Neural cell (in vitro differentiated cells): ENCODE measurements at regions not wholly inside any gene's neighbourhood (a gene's known extent, or its start where the extent isn't known, plus 50 kb on each side); places are given as distances from the start of the nearest gene placed in this dataset.

Source experiments
- EP300 ChIP-seq: fragments of 450-650 bp; conservative IDR thresholded peaks from 2 replicates; pipeline ENCODE4 v1.6.1; 2014; ENCODE audit warnings: antibody characterized with exemption, mild to moderate bottlenecking, moderate library complexity; ENCODE audit not compliant: poor library complexity, severe bottlenecking
- EZH2 ChIP-seq: fragments of 200-600, 300-800 bp; shearing (Covaris generic), sonication (generic); IDR thresholded peaks from 2 replicates; pipeline ENCODE4 v1.6.1; 2014; ENCODE audit warnings: antibody characterized with exemption, low read length, borderline replicate concordance, mild to moderate bottlenecking; ENCODE audit not compliant: insufficient read depth, poor library complexity, severe bottlenecking
- MXI1 ChIP-seq: fragments of 450-650 bp; conservative IDR thresholded peaks from 2 replicates; pipeline ENCODE4 v1.6.1; 2014; ENCODE audit warnings: antibody characterized with exemption, mild to moderate bottlenecking; ENCODE audit not compliant: poor library complexity, severe bottlenecking
- POLR2AphosphoS5 ChIP-seq: IDR thresholded peaks from 2 replicates; pipeline ENCODE4 v1.6.1; 2012
- RAD21 ChIP-seq: fragments of 450-650 bp; conservative IDR thresholded peaks from 2 replicates; pipeline ENCODE4 v1.6.1; 2014; ENCODE audit warnings: antibody characterized with exemption, mild to moderate bottlenecking, moderate library complexity
- SMC3 ChIP-seq: fragments of 450-650 bp; conservative IDR thresholded peaks from 2 replicates; pipeline ENCODE4 v1.6.1; 2014; ENCODE audit warnings: antibody characterized with exemption, mild to moderate bottlenecking, moderate library complexity; ENCODE audit not compliant: poor library complexity
- TAF1 ChIP-seq: IDR thresholded peaks from 2 replicates; pipeline ENCODE4 v1.6.1; 2012; ENCODE audit warnings: low read depth
- TF ChIP-seq, protein P1 (sequence below): fragments of 450-650 bp; IDR thresholded peaks from 2 replicates; pipeline ENCODE4 v1.5.1; 2014; ENCODE audit warnings: antibody characterized with exemption, mild to moderate bottlenecking, moderate library complexity; ENCODE audit not compliant: poor library complexity, severe bottlenecking
- TF ChIP-seq, protein P2 (sequence below): IDR thresholded peaks from 2 replicates; pipeline ENCODE4 v1.6.1; 2012; ENCODE audit warnings: borderline replicate concordance

DNA sequence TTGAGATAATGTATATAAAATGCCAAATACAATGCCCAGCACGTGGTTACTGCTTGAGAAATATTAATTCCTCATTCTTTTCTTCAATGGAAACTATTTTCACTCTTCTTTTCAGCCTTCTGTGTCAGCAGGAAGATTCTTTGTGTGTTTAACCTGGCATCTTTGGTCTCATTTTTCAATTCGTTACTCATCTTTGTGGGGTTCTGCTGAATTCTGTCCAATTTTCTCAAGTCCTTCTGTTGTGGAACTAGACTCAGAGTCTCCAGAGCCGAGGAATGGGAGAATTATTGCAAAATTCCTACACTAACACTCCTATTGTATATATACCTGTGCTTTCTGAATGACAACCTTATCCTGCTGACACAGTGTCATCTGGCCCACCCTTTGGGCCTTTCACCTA is 96.8 kb upstream of the RGMA start:
- TF ChIP-seq, protein P1, sequence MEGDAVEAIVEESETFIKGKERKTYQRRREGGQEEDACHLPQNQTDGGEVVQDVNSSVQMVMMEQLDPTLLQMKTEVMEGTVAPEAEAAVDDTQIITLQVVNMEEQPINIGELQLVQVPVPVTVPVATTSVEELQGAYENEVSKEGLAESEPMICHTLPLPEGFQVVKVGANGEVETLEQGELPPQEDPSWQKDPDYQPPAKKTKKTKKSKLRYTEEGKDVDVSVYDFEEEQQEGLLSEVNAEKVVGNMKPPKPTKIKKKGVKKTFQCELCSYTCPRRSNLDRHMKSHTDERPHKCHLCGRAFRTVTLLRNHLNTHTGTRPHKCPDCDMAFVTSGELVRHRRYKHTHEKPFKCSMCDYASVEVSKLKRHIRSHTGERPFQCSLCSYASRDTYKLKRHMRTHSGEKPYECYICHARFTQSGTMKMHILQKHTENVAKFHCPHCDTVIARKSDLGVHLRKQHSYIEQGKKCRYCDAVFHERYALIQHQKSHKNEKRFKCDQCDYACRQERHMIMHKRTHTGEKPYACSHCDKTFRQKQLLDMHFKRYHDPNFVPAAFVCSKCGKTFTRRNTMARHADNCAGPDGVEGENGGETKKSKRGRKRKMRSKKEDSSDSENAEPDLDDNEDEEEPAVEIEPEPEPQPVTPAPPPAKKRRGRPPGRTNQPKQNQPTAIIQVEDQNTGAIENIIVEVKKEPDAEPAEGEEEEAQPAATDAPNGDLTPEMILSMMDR, result no peak
- no peak for TF ChIP-seq POLR2AphosphoS5
- TF ChIP-seq EP300, result no peak
- TF ChIP-seq RAD21, result no peak
- TF ChIP-seq, protein P2, sequence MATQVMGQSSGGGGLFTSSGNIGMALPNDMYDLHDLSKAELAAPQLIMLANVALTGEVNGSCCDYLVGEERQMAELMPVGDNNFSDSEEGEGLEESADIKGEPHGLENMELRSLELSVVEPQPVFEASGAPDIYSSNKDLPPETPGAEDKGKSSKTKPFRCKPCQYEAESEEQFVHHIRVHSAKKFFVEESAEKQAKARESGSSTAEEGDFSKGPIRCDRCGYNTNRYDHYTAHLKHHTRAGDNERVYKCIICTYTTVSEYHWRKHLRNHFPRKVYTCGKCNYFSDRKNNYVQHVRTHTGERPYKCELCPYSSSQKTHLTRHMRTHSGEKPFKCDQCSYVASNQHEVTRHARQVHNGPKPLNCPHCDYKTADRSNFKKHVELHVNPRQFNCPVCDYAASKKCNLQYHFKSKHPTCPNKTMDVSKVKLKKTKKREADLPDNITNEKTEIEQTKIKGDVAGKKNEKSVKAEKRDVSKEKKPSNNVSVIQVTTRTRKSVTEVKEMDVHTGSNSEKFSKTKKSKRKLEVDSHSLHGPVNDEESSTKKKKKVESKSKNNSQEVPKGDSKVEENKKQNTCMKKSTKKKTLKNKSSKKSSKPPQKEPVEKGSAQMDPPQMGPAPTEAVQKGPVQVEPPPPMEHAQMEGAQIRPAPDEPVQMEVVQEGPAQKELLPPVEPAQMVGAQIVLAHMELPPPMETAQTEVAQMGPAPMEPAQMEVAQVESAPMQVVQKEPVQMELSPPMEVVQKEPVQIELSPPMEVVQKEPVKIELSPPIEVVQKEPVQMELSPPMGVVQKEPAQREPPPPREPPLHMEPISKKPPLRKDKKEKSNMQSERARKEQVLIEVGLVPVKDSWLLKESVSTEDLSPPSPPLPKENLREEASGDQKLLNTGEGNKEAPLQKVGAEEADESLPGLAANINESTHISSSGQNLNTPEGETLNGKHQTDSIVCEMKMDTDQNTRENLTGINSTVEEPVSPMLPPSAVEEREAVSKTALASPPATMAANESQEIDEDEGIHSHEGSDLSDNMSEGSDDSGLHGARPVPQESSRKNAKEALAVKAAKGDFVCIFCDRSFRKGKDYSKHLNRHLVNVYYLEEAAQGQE, result no peak
- TF ChIP-seq EZH2, result no peak
- TF ChIP-seq TAF1, result no peak
- TF ChIP-seq MXI1, result no peak
- no peak for TF ChIP-seq SMC3
